ENCODE measurements at regions not wholly inside any gene's neighbourhood (a gene's known extent, or its start where the extent isn't known, plus 50 kb on each side); places are given as distances from the start of the nearest gene placed in this dataset.

GRCh38 chr20:23245553-23246181 is 104.9 kb upstream of the NXT1 start (continued):
- TF ChIP-seq KDM5B (IDR thresholded peaks at IDR 0.05; ENCODE audit: insufficient replicate concordance, low read depth, low read length) (no peak), MLX (CRISPR knock-in tag; conservative IDR thresholded peaks at IDR 0.05) (no peak), THRAP3 (IDR thresholded peaks at IDR 0.05; ENCODE audit: borderline replicate concordance) (no peak), HEY1 (CRISPR knock-in tag; IDR thresholded peaks at IDR 0.05; ENCODE audit: borderline replicate concordance) (no peak), POLR2AphosphoS2 (IDR thresholded peaks at IDR 0.05; ENCODE audit: low read length) (no peak), ZNF165 (CRISPR knock-in tag; IDR thresholded peaks at IDR 0.05; ENCODE audit: borderline replicate concordance) (no peak), KLF13 (tag; IDR thresholded peaks at IDR 0.05; ENCODE audit: borderline replicate concordance, low read depth) (no peak), NBN (IDR thresholded peaks at IDR 0.05; ENCODE audit: low read depth) (no peak), PREB (CRISPR knock-in tag; IDR thresholded peaks at IDR 0.05) (no peak), BCL6 (CRISPR knock-in tag; IDR thresholded peaks at IDR 0.05) (no peak), RBM14 (IDR thresholded peaks at IDR 0.05; ENCODE audit: borderline replicate concordance, insufficient read depth, low read depth, low read length) (no peak), TEAD4 (IDR thresholded peaks at IDR 0.05; ENCODE audit: low read length) (no peak), TEAD4 (CRISPR knock-in tag; IDR thresholded peaks at IDR 0.05; ENCODE audit: borderline replicate concordance) (no peak), SLC30A9 (CRISPR knock-in tag; IDR thresholded peaks at IDR 0.05) (no peak), ZNF280B (CRISPR knock-in tag; IDR thresholded peaks at IDR 0.05) (no peak), ZNF507 (tag; conservative IDR thresholded peaks at IDR 0.05) (no peak), ZNF699 (CRISPR knock-in tag; IDR thresholded peaks at IDR 0.05; ENCODE audit: insufficient replicate concordance) (no peak), ELF4 (CRISPR knock-in tag; IDR thresholded peaks at IDR 0.05) (peak; percentile 59), ZNF780A (CRISPR knock-in tag; IDR thresholded peaks at IDR 0.05) (no peak)
